ENCODE measurements at regions not wholly inside any gene's neighbourhood (a gene's known extent, or its start where the extent isn't known, plus 50 kb on each side); places are given as distances from the start of the nearest gene placed in this dataset.

DNA sequence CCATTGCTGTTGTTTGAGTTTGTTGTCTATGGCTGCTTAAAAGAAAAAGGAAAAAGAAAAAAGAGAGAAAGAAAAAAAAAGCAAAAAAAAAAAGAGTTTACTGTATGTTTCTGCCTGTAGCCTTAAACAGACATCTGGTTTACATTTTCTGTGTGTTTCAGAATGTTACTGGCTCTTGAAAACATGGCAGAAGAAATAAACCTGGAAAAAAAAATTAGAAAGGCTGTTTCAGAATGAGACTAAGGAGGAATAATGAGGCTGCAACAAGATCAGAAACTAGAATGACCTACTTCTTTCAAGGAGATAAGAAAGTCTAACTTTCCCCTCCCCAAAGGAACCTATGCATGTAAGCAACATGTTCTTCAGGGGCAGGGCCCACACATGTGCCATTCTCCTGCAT, 292.1 kb downstream of the DIPK2A start:
- no peaks in the 10 kb centered on the region for H3K9me3 ChIP-seq
- H3K4me1 ChIP-seq (replicated peaks): no peaks in the 10 kb centered on the region
- intact Hi-C loops (cut with DNase I): no loop called here
- no peaks in the 10 kb centered on the region for H3K27me3 ChIP-seq (replicated peaks; ENCODE audit: insufficient read depth)
- H3K4me3 ChIP-seq: no peak overlapping the region
- no peaks in the 10 kb centered on the region for H3K36me3 ChIP-seq
- no peak for TF ChIP-seq POLR2AphosphoS5 (IDR thresholded peaks at IDR 0.05)
- TF ChIP-seq, protein P1, sequence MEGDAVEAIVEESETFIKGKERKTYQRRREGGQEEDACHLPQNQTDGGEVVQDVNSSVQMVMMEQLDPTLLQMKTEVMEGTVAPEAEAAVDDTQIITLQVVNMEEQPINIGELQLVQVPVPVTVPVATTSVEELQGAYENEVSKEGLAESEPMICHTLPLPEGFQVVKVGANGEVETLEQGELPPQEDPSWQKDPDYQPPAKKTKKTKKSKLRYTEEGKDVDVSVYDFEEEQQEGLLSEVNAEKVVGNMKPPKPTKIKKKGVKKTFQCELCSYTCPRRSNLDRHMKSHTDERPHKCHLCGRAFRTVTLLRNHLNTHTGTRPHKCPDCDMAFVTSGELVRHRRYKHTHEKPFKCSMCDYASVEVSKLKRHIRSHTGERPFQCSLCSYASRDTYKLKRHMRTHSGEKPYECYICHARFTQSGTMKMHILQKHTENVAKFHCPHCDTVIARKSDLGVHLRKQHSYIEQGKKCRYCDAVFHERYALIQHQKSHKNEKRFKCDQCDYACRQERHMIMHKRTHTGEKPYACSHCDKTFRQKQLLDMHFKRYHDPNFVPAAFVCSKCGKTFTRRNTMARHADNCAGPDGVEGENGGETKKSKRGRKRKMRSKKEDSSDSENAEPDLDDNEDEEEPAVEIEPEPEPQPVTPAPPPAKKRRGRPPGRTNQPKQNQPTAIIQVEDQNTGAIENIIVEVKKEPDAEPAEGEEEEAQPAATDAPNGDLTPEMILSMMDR (IDR thresholded peaks at IDR 0.05): no peak
- TF ChIP-seq POLR2A (IDR thresholded peaks at IDR 0.05): no peak
- DNase-seq (ENCODE audit: low spot score): no peak
- no peak overlapping the region for H3K27ac ChIP-seq

DNA sequence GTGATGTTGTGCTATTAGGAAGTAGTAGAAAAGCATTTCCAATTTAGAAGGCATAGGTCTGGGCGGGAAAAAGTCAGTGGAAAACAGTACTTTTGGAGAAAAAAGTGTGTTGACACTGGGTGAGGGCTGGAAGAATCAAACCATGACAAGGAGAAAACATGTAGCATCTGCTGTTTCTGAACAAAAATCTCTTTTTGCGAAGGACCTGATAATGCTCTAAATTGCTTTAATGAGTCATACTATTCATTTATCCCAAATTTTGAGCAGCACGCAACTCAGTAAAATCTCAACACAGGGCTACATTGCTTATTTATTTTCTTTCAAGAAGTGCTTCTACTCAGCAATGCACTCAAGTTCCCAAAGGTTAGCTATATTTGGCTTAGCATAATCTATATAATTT, 292.7 kb downstream of the DIPK2A start:
- DNase-seq (ENCODE audit: low spot score): no peak
- no peaks in the 10 kb centered on the region for H3K9me3 ChIP-seq
- H3K27ac ChIP-seq: no peak overlapping the region
- no peaks in the 10 kb centered on the region for H3K36me3 ChIP-seq
- WGBS: 78% methylated on average over 3 of the region's 3 CpGs
- TF ChIP-seq, protein P1 (IDR thresholded peaks at IDR 0.05): no peak
- TF ChIP-seq POLR2AphosphoS5 (IDR thresholded peaks at IDR 0.05) (no peak), POLR2A (IDR thresholded peaks at IDR 0.05) (no peak)
- no peak overlapping the region for H3K4me3 ChIP-seq
- H3K4me1 ChIP-seq (replicated peaks): no peaks in the 10 kb centered on the region
- intact Hi-C loops (cut with DNase I): no loop called here
- H3K27me3 ChIP-seq (replicated peaks; ENCODE audit: insufficient read depth): no peaks in the 10 kb centered on the region

GRCh38 chr3:144264794-144265193, 293.2 kb downstream of the DIPK2A start:
- Histone ChIP-seq H3K27ac (no peak overlapping the region), H3K4me3 (no peak overlapping the region), H3K27me3 (replicated peaks; ENCODE audit: insufficient read depth) (no peaks in the 10 kb centered on the region), H3K9me3 (no peaks in the 10 kb centered on the region), H3K4me1 (replicated peaks) (no peaks in the 10 kb centered on the region), H3K36me3 (no peaks in the 10 kb centered on the region)
- no peak for DNase-seq (ENCODE audit: low spot score)
- intact Hi-C loops (cut with DNase I): no loop called here
- 83% methylated on average over 1 of the region's 1 CpG for WGBS
- TF ChIP-seq, protein P1 (IDR thresholded peaks at IDR 0.05): no peak
- TF ChIP-seq POLR2AphosphoS5 (IDR thresholded peaks at IDR 0.05): no peak
- no peak for TF ChIP-seq POLR2A (IDR thresholded peaks at IDR 0.05)

DNA sequence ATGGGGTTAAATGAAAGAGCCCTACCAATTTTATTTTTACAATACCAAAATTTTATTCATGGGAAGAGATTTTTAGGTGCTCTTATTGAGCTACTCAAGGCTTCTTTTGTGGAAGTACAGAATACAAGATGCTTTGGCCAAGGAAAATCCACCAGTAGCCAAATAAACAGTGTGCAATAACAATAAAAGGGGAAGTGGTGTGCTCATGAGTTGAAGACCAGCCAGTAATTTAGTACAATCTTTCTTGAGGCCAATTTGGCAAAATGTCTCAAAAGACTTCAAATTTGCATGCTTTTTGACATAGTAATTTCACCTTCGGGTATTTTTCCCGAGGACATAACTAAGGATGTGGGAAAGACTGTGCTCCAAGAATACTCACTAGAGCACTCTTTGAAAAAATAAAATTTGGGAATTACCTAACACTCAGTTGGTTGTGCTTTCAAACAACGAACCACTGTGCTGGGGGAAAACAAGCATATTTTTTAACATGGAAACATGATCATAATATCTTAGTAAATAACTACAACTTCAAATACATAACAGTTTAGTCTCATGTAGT, 294.0 kb downstream of the DIPK2A start:
- intact Hi-C loops (cut with DNase I): no loop called here

DNA sequence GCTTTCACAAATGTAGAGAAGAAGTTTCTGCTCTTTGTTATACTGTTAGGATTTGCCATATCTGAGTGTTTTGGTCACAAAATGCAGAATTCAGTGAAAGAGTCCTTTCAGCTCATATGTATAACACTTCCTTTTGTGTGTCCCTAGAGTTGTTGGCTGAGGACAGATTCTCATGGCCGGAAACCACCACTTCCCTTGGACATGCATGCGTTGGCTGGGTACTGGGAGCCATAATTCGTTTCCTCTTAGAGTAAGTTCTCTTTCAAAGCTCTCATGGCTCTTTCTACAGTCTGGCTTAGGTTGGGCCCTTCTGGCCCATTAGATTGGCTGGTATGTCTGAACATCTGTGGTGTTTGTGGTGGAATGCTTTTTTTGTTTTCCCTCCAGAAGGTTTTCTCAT, 298.5 kb downstream of the DIPK2A start:
- H3K9me3 ChIP-seq: no peaks in the 10 kb centered on the region
- no peaks in the 10 kb centered on the region for H3K36me3 ChIP-seq
- TF ChIP-seq, protein P1 (IDR thresholded peaks at IDR 0.05): no peak
- TF ChIP-seq POLR2AphosphoS5 (IDR thresholded peaks at IDR 0.05) (no peak), POLR2A (IDR thresholded peaks at IDR 0.05) (no peak)
- no peak for DNase-seq (ENCODE audit: low spot score)
- intact Hi-C loops (cut with DNase I): no loop called here
- no peaks in the 10 kb centered on the region for H3K27me3 ChIP-seq (replicated peaks; ENCODE audit: insufficient read depth)
- no peak overlapping the region for H3K27ac ChIP-seq
- H3K4me3 ChIP-seq: no peak overlapping the region
- no peaks in the 10 kb centered on the region for H3K4me1 ChIP-seq (replicated peaks)
- 93% methylated on average over 3 of the region's 3 CpGs for whole genome bisulfite sequencing

More for the DNA sequence above, 294.0 kb downstream of the DIPK2A start:
- no peak overlapping the region for H3K4me3 ChIP-seq
- H3K9me3 ChIP-seq: no peaks in the 10 kb centered on the region
- H3K27ac ChIP-seq: no peak overlapping the region
- no peaks in the 10 kb centered on the region for H3K4me1 ChIP-seq (replicated peaks)
- DNase-seq (ENCODE audit: low spot score): no peak
- WGBS: 37% methylated on average over 3 of the region's 3 CpGs
- H3K27me3 ChIP-seq (replicated peaks; ENCODE audit: insufficient read depth): no peaks in the 10 kb centered on the region
- TF ChIP-seq, protein P1 (IDR thresholded peaks at IDR 0.05): no peak
- no peak for TF ChIP-seq POLR2AphosphoS5 (IDR thresholded peaks at IDR 0.05)
- no peaks in the 10 kb centered on the region for H3K36me3 ChIP-seq
